ENCODE measurements at regions not wholly inside any gene's neighbourhood (a gene's known extent, or its start where the extent isn't known, plus 50 kb on each side); places are given as distances from the start of the nearest gene placed in this dataset.

DNA sequence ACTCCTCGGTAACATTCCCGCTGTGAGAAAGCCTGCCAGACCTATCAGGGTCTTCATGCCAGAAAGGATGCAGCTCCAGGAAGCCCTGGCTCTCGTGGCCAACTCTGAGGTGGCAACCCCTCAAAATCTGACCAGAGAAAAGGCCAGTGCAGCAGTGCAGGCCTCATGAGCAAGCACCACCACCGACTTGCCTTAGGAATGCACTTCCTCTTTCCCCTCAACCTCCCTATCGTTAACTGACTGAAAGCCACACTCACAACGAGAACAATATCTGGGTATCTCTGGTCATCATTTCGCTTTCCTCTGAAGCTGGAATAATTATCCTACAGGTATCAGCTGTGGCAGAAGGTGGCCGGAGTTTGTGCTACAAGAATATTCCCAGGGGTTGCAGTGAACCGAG lies 101.4 kb upstream of the POU3F3 start:
- Histone ChIP-seq H3K4me3 (ENCODE audit: low read depth, low read length) (no peak overlapping the region), H3K9ac (ENCODE audit: low read depth, low read length) (no peak overlapping the region), H3K36me3 (ENCODE audit: control insufficient read depth, insufficient read depth, low read length) (no peaks in the 10 kb centered on the region), H3K27ac (ENCODE audit: low read depth, low read length) (no peak overlapping the region), H3K9me3 (ENCODE audit: control insufficient read depth, insufficient read depth, low read length) (0 out of 2 replicates have a peak, but pooled peaks cover 8% of the 10 kb centered on the region), H3K27me3 (ENCODE audit: control insufficient read depth, insufficient read depth, low read length) (no peaks in the 10 kb centered on the region), H3K4me1 (ENCODE audit: control insufficient read depth, insufficient read depth, low read length) (peaks cover 20% of the 10 kb centered on the region)

DNA sequence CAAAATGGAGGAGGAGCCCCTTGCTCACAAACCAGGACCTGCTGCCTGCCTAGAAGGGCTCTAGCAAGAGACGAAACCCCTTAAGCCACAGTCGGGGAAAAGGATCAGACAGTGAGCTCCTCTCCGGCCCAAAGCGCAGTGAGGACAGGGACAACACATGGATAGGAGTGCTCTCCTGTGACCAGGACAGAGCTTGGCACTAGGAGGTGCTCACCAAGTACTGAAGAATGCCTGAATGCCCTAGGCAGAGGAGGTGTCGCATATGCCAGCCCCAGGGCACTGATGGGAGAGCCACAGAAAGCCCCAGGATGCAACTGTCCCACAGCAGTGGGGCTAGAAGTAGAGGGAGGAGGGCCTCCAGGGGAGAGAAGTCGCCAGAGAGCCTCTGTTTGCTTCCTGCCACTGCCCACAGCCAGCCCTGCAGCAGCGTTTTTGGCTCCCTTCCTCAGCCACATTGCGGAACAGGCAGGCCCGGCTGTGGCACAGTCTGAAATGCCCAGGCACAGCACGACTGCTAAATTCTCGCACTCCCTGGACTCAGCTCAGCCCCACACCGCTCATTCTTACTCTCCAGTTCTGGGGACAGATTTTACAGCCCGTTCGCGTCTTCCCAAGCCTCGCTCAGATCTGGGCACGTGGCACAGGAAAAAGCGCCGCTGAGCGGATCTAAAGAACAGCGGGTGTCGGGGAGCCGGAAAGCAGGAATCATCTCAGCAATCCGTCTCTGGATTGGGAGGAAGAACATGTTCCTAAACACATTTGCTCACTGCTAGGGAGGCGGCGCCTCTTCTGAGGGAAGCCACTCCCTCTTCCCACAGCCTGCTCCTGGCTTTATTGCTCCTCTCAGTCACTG lies 98.7 kb upstream of the POU3F3 start:
- H3K4me3 ChIP-seq (ENCODE audit: low read depth, low read length), result no peak overlapping the region
- peaks cover 27% of the 10 kb centered on the region for H3K4me1 ChIP-seq (ENCODE audit: control insufficient read depth, insufficient read depth, low read length)
- no peaks in the 10 kb centered on the region for H3K36me3 ChIP-seq (ENCODE audit: control insufficient read depth, insufficient read depth, low read length)
- no peaks in the 10 kb centered on the region for H3K27me3 ChIP-seq (ENCODE audit: control insufficient read depth, insufficient read depth, low read length)
- H3K27ac ChIP-seq (ENCODE audit: low read depth, low read length), result no peak overlapping the region
- no peak overlapping the region for H3K9ac ChIP-seq (ENCODE audit: low read depth, low read length)
- H3K9me3 ChIP-seq (ENCODE audit: control insufficient read depth, insufficient read depth, low read length), result 0 out of 2 replicates have a peak, but pooled peaks cover 8% of the 10 kb centered on the region

DNA sequence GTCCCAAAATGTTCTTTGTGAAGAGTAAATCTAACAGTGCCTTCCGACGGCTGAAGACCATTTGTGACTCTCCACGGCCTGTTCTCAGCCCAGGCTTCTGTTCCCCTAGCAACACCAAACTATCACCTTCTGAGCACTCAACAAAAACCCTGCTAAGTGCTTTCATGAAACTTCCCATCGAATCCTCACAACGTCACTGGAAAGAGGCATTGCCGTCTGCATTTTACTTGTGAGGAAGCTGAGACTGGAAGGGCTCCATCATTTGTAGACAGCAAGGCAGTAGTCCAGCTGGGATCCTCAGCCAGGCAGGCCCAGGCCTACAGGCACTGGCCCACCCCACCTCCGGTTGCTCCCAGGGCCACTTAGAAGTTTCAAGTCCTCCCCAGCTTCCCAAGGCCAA lies 97.8 kb upstream of the POU3F3 start:
- no peaks in the 10 kb centered on the region for H3K27me3 ChIP-seq (ENCODE audit: control insufficient read depth, insufficient read depth, low read length)
- 0 out of 2 replicates have a peak, but pooled peaks cover 8% of the 10 kb centered on the region for H3K9me3 ChIP-seq (ENCODE audit: control insufficient read depth, insufficient read depth, low read length)
- H3K36me3 ChIP-seq (ENCODE audit: control insufficient read depth, insufficient read depth, low read length), result no peaks in the 10 kb centered on the region
- H3K4me1 ChIP-seq (ENCODE audit: control insufficient read depth, insufficient read depth, low read length), result peaks cover 27% of the 10 kb centered on the region
- no peak overlapping the region for H3K4me3 ChIP-seq (ENCODE audit: low read depth, low read length)
- H3K27ac ChIP-seq (ENCODE audit: low read depth, low read length), result no peak overlapping the region
- H3K9ac ChIP-seq (ENCODE audit: low read depth, low read length), result no peak overlapping the region

GRCh38 chr2:104757056-104757455 lies 96.9 kb upstream of the POU3F3 start:
- no peak overlapping the region for H3K9ac ChIP-seq (ENCODE audit: low read depth, low read length)
- H3K9me3 ChIP-seq (ENCODE audit: control insufficient read depth, insufficient read depth, low read length), result 0 out of 2 replicates have a peak, but pooled peaks cover 8% of the 10 kb centered on the region
- H3K4me3 ChIP-seq (ENCODE audit: low read depth, low read length), result no peak overlapping the region
- no peaks in the 10 kb centered on the region for H3K27me3 ChIP-seq (ENCODE audit: control insufficient read depth, insufficient read depth, low read length)
- H3K27ac ChIP-seq (ENCODE audit: low read depth, low read length), result no peak overlapping the region
- H3K4me1 ChIP-seq (ENCODE audit: control insufficient read depth, insufficient read depth, low read length), result peaks cover 27% of the 10 kb centered on the region
- no peaks in the 10 kb centered on the region for H3K36me3 ChIP-seq (ENCODE audit: control insufficient read depth, insufficient read depth, low read length)

DNA sequence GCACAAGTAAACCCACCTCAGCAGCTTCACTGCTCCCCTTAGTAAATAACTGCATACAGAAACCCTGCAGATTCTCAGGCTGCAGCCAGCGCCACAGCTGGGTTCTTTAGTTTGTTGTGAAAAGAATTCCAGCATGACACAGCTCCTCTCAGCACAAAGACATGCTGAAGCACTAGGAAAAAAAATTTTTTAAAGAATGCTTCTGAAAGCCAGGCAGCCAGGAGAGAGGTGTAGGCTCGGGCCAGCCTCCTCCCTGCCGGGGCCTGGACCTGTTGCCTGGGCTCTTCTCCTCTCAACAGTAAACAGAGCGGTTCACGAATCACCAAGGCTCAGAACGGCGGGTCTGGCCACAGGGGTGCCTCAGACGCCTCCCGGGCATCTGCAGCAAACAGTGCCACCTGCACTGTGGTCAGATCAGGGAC lies 95.7 kb upstream of the POU3F3 start:
- H3K4me1 ChIP-seq (ENCODE audit: control insufficient read depth, insufficient read depth, low read length), result peaks cover 27% of the 10 kb centered on the region
- H3K4me3 ChIP-seq (ENCODE audit: low read depth, low read length), result peak overlapping the region; percentile 21; the same call in 1 of the 2 replicates
- no peaks in the 10 kb centered on the region for H3K36me3 ChIP-seq (ENCODE audit: control insufficient read depth, insufficient read depth, low read length)
- H3K9me3 ChIP-seq (ENCODE audit: control insufficient read depth, insufficient read depth, low read length), result 0 out of 2 replicates have a peak, but pooled peaks cover 8% of the 10 kb centered on the region
- H3K9ac ChIP-seq (ENCODE audit: low read depth, low read length), result peak overlapping the region; percentile 59
- no peaks in the 10 kb centered on the region for H3K27me3 ChIP-seq (ENCODE audit: control insufficient read depth, insufficient read depth, low read length)
- peak overlapping the region; percentile 97 for H3K27ac ChIP-seq (ENCODE audit: low read depth, low read length)

DNA sequence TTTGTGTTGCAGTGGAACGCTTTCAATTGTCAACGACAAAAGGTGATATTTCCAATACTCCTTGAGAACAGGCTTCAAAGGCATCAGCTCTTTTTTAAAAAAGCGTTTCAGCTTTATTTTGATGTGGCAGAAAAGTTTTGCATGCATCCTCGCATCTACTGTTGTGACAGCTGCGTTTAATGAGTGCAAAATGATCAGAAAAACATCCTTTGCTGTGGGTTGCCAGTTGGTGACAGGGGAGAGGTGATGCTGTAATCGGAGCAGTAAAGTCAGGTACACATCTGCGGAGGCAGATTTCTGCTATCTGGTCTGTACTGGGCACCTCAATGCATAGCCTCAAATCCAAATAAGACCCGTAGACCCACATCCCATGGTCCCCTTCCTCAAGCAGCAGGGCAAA lies 91.9 kb upstream of the POU3F3 start:
- Histone ChIP-seq H3K9ac (ENCODE audit: low read depth, low read length) (no peak overlapping the region), H3K4me3 (ENCODE audit: low read depth, low read length) (no peak overlapping the region), H3K36me3 (ENCODE audit: control insufficient read depth, insufficient read depth, low read length) (no peaks in the 10 kb centered on the region), H3K9me3 (ENCODE audit: control insufficient read depth, insufficient read depth, low read length) (no peaks in the 10 kb centered on the region), H3K27ac (ENCODE audit: low read depth, low read length) (no peak overlapping the region), H3K27me3 (ENCODE audit: control insufficient read depth, insufficient read depth, low read length) (no peaks in the 10 kb centered on the region), H3K4me1 (ENCODE audit: control insufficient read depth, insufficient read depth, low read length) (peaks cover 27% of the 10 kb centered on the region)

DNA sequence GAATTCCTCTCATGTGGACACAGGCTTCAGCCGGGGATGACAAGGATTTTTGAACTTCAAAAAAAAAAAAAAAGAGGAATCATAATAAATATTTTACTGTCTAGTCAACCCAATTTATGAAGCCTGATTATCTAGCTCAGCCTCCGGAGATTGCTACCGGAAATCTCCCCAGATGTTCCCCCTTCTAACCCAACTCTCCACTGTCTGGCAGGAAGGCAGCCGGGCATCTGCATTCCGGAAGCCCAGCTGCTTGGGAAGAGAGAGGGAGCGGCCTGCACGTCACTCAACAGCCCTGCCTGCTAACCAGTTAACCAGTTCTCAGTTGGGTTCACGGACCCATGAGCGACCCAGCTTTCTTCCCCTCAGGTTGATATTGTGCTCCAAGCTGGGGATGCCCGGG lies 87.2 kb upstream of the POU3F3 start:
- Histone ChIP-seq H3K4me3 (ENCODE audit: low read depth, low read length) (no peak overlapping the region), H3K27me3 (ENCODE audit: control insufficient read depth, insufficient read depth, low read length) (no peaks in the 10 kb centered on the region), H3K4me1 (ENCODE audit: control insufficient read depth, insufficient read depth, low read length) (0 out of 2 replicates have a peak, but pooled peaks cover 6% of the 10 kb centered on the region), H3K9ac (ENCODE audit: low read depth, low read length) (no peak overlapping the region), H3K27ac (ENCODE audit: low read depth, low read length) (no peak overlapping the region), H3K9me3 (ENCODE audit: control insufficient read depth, insufficient read depth, low read length) (no peaks in the 10 kb centered on the region), H3K36me3 (ENCODE audit: control insufficient read depth, insufficient read depth, low read length) (no peaks in the 10 kb centered on the region)

DNA sequence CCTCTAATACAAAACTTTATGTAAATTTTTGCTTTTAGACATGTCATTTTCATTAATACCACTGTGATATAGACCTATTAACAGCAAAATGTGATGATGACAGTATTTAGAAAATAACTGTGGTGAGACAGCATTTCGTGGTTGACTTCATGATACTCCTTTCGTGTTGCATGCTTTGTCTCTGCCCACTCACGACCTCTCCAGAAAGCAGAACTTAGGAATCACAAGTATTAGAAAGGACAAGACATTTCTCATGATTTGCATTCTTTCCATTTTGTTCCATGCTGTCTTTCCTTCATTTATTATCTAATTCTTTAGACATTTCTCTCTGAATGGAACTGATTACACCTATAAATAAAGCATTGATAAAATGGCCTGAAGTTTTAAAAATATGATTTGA lies 85.2 kb upstream of the POU3F3 start:
- peak overlapping the region; percentile 40 for H3K27ac ChIP-seq (ENCODE audit: low read depth, low read length)
- 0 out of 2 replicates have a peak, but pooled peaks cover 6% of the 10 kb centered on the region for H3K4me1 ChIP-seq (ENCODE audit: control insufficient read depth, insufficient read depth, low read length)

GRCh38 chr2:104769096-104769495 lies 84.8 kb upstream of the POU3F3 start:
- Histone ChIP-seq H3K4me1 (ENCODE audit: control insufficient read depth, insufficient read depth, low read length) (0 out of 2 replicates have a peak, but pooled peaks cover 6% of the 10 kb centered on the region), H3K9me3 (ENCODE audit: control insufficient read depth, insufficient read depth, low read length) (no peaks in the 10 kb centered on the region), H3K4me3 (ENCODE audit: low read depth, low read length) (no peak overlapping the region), H3K27me3 (ENCODE audit: control insufficient read depth, insufficient read depth, low read length) (no peaks in the 10 kb centered on the region), H3K36me3 (ENCODE audit: control insufficient read depth, insufficient read depth, low read length) (no peaks in the 10 kb centered on the region), H3K27ac (ENCODE audit: low read depth, low read length) (peak overlapping the region; percentile 40), H3K9ac (ENCODE audit: low read depth, low read length) (no peak overlapping the region)

More for the DNA sequence above, 85.2 kb upstream of the POU3F3 start:
- Histone ChIP-seq H3K9ac (ENCODE audit: low read depth, low read length) (no peak overlapping the region), H3K27me3 (ENCODE audit: control insufficient read depth, insufficient read depth, low read length) (no peaks in the 10 kb centered on the region), H3K9me3 (ENCODE audit: control insufficient read depth, insufficient read depth, low read length) (no peaks in the 10 kb centered on the region), H3K36me3 (ENCODE audit: control insufficient read depth, insufficient read depth, low read length) (no peaks in the 10 kb centered on the region), H3K4me3 (ENCODE audit: low read depth, low read length) (no peak overlapping the region)

DNA sequence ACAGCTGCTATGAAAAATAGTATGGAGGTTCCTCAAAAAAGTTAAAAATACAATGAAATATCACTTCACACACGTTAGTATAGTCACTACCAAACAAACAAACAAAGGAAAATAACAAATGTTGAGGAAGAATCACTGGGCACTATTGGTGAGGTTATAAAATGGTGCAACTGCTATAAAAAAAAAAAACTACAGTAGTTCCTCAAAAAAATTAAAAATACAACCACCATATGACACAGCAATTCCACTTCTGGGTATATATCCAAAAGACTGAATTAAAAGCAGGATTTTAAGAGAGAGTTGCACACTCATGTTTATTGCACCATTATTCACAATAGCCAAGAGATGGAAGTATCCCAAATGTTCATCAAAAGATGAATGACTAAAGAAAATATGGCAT lies 80.9 kb upstream of the POU3F3 start:
- Histone ChIP-seq H3K4me3 (ENCODE audit: low read depth, low read length) (no peak overlapping the region), H3K27me3 (ENCODE audit: control insufficient read depth, insufficient read depth, low read length) (no peaks in the 10 kb centered on the region), H3K9ac (ENCODE audit: low read depth, low read length) (no peak overlapping the region), H3K27ac (ENCODE audit: low read depth, low read length) (no peak overlapping the region), H3K4me1 (ENCODE audit: control insufficient read depth, insufficient read depth, low read length) (no peaks in the 10 kb centered on the region), H3K36me3 (ENCODE audit: control insufficient read depth, insufficient read depth, low read length) (no peaks in the 10 kb centered on the region), H3K9me3 (ENCODE audit: control insufficient read depth, insufficient read depth, low read length) (no peaks in the 10 kb centered on the region)

GRCh38 chr2:104774631-104775030 lies 79.3 kb upstream of the POU3F3 start:
- no peak overlapping the region for H3K27ac ChIP-seq (ENCODE audit: low read depth, low read length)
- no peaks in the 10 kb centered on the region for H3K9me3 ChIP-seq (ENCODE audit: control insufficient read depth, insufficient read depth, low read length)
- H3K4me3 ChIP-seq (ENCODE audit: low read depth, low read length), result no peak overlapping the region
- no peaks in the 10 kb centered on the region for H3K36me3 ChIP-seq (ENCODE audit: control insufficient read depth, insufficient read depth, low read length)
- no peak overlapping the region for H3K9ac ChIP-seq (ENCODE audit: low read depth, low read length)
- no peaks in the 10 kb centered on the region for H3K4me1 ChIP-seq (ENCODE audit: control insufficient read depth, insufficient read depth, low read length)
- H3K27me3 ChIP-seq (ENCODE audit: control insufficient read depth, insufficient read depth, low read length), result no peaks in the 10 kb centered on the region
